ENCODE measurements at regions not wholly inside any gene's neighbourhood (a gene's known extent, or its start where the extent isn't known, plus 50 kb on each side); places are given as distances from the start of the nearest gene placed in this dataset.

DNA sequence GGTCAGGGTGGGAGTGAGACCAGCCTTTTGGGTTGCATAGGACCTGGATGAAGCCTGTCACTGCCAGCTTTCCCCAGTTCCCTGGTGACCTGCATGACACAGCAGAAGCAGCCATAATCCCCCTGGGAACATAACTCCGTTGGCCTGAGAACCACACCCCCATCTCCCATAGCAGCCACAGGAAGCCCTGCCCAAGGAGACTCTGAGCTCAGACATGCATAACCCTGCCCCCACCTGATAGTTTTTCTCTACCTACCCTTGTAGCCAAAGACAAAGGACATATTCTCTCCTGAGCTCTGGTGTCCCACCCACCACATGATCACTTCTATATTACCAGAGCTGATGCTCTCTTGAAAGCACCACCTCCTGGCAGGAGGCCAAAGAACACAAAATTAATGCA, 413.5 kb upstream of the HTR2A start:
- Histone ChIP-seq H3K4me3 (no peak overlapping the region), H4K20me1 (ENCODE audit: insufficient read depth, poor library complexity, severe bottlenecking) (no peaks in the 10 kb centered on the region), H3K4me1 (ENCODE audit: insufficient read depth) (no peaks in the 10 kb centered on the region), H3K36me3 (replicated peaks; ENCODE audit: insufficient read depth, low read depth) (no peaks in the 10 kb centered on the region), H3K27me3 (no peaks in the 10 kb centered on the region), H3K9me3 (ENCODE audit: low read depth) (no peaks in the 10 kb centered on the region), H3K79me2 (no peaks in the 10 kb centered on the region), H3K4me2 (no peak overlapping the region), H2AFZ (no peak overlapping the region), H3K9me2 (replicated peaks; ENCODE audit: insufficient read depth) (no peaks in the 10 kb centered on the region), H3K27ac (no peak overlapping the region)
- DNase-seq (ENCODE audit: low spot score): peak; percentile 4
- WGBS (ENCODE audit: low lambda C conversion rate, missing lambda C conversion rate): 50% methylated on average over 1 of the region's 1 CpG
- no peak for TF ChIP-seq EZH2phosphoT487 (IDR thresholded peaks at IDR 0.05; ENCODE audit: low read depth, severe bottlenecking, unreplicated experiment)
- TF ChIP-seq, protein P1, sequence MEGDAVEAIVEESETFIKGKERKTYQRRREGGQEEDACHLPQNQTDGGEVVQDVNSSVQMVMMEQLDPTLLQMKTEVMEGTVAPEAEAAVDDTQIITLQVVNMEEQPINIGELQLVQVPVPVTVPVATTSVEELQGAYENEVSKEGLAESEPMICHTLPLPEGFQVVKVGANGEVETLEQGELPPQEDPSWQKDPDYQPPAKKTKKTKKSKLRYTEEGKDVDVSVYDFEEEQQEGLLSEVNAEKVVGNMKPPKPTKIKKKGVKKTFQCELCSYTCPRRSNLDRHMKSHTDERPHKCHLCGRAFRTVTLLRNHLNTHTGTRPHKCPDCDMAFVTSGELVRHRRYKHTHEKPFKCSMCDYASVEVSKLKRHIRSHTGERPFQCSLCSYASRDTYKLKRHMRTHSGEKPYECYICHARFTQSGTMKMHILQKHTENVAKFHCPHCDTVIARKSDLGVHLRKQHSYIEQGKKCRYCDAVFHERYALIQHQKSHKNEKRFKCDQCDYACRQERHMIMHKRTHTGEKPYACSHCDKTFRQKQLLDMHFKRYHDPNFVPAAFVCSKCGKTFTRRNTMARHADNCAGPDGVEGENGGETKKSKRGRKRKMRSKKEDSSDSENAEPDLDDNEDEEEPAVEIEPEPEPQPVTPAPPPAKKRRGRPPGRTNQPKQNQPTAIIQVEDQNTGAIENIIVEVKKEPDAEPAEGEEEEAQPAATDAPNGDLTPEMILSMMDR (IDR thresholded peaks at IDR 0.05; ENCODE audit: poor library complexity): no peak
- no peak for TF ChIP-seq EZH2 (IDR thresholded peaks at IDR 0.05; ENCODE audit: borderline replicate concordance)

DNA sequence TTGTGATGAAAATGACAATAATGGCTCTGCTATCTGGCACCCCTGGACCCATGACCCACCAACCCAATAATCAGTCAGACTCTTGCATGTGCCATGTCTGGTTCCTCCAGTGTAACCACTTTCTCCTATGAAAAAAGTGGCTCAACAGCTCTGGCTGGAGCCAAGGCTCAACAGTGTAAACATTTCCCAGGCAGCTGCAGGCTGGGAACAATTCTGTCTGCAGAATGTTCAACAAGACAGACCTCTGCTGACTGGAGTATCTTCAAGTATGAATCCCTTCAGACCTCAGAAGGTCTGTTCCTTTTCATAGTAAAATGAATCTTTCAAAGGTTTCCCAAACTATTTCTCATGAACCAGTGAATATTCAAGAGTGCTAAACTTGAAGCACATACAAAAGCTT, 410.1 kb upstream of the HTR2A start:
- Histone ChIP-seq H3K4me1 (ENCODE audit: insufficient read depth) (no peaks in the 10 kb centered on the region), H3K4me3 (no peak overlapping the region), H3K36me3 (replicated peaks; ENCODE audit: insufficient read depth, low read depth) (no peaks in the 10 kb centered on the region), H3K9me3 (ENCODE audit: low read depth) (no peaks in the 10 kb centered on the region), H3K27me3 (no peaks in the 10 kb centered on the region), H3K27ac (no peak overlapping the region), H4K20me1 (ENCODE audit: insufficient read depth, poor library complexity, severe bottlenecking) (no peaks in the 10 kb centered on the region), H3K4me2 (no peak overlapping the region), H3K9me2 (replicated peaks; ENCODE audit: insufficient read depth) (no peaks in the 10 kb centered on the region), H3K79me2 (no peaks in the 10 kb centered on the region), H2AFZ (no peak overlapping the region)
- TF ChIP-seq, protein P1 (IDR thresholded peaks at IDR 0.05; ENCODE audit: poor library complexity): no peak
- TF ChIP-seq EZH2phosphoT487 (IDR thresholded peaks at IDR 0.05; ENCODE audit: low read depth, severe bottlenecking, unreplicated experiment) (no peak), EZH2 (IDR thresholded peaks at IDR 0.05; ENCODE audit: borderline replicate concordance) (no peak)
- DNase-seq (ENCODE audit: low spot score): peak; percentile 22

DNA sequence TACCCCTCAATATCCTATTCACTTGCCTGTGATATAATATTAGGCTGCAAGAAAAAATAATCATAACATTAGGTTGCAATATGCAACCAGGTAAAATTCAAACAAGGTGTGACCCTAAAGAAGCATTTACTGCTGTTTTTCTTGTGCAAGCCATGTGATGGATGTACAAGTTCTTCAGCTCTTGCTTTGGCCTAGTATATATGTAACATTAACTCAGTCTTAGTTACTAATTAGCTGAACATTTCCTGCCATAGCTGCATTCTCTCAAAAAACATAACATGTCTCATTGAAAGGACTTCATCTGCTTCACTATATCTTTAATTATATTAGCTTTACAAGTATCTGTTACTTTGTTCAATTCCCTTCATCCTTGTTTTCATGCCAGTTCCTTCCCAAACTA, 406.8 kb upstream of the HTR2A start:
- H3K9me3 ChIP-seq (ENCODE audit: low read depth): no peaks in the 10 kb centered on the region

More for the DNA sequence above, 406.8 kb upstream of the HTR2A start:
- no peaks in the 10 kb centered on the region for H3K79me2 ChIP-seq
- no peak for DNase-seq (ENCODE audit: low spot score)
- no peak overlapping the region for H3K4me3 ChIP-seq
- H3K4me1 ChIP-seq (ENCODE audit: insufficient read depth): no peaks in the 10 kb centered on the region
- H3K4me2 ChIP-seq: no peak overlapping the region
- TF ChIP-seq EZH2 (IDR thresholded peaks at IDR 0.05; ENCODE audit: borderline replicate concordance) (no peak), EZH2phosphoT487 (IDR thresholded peaks at IDR 0.05; ENCODE audit: low read depth, severe bottlenecking, unreplicated experiment) (no peak)
- TF ChIP-seq, protein P1 (IDR thresholded peaks at IDR 0.05; ENCODE audit: poor library complexity): no peak
- no peak overlapping the region for H3K27ac ChIP-seq
- no peak overlapping the region for H2AFZ ChIP-seq
- no peaks in the 10 kb centered on the region for H4K20me1 ChIP-seq (ENCODE audit: insufficient read depth, poor library complexity, severe bottlenecking)
- H3K27me3 ChIP-seq: no peaks in the 10 kb centered on the region
- H3K9me2 ChIP-seq (replicated peaks; ENCODE audit: insufficient read depth): no peaks in the 10 kb centered on the region
- no peaks in the 10 kb centered on the region for H3K36me3 ChIP-seq (replicated peaks; ENCODE audit: insufficient read depth, low read depth)

Data from hepatocyte (in vitro differentiated cells).